K562 (cell line): ENCODE measurements at regions not wholly inside any gene's neighbourhood (a gene's known extent, or its start where the extent isn't known, plus 50 kb on each side); places are given as distances from the start of the nearest gene placed in this dataset.

Source experiments
- ATAC-seq: fragments of 200-7000 bp; cut with Tn5 transposase; 3 replicates; pipeline ENCODE4 v1.9.1; 2020; ENCODE audit warnings: moderate library complexity
- BruUV-seq: library from RNA; stranded (reverse); fragments of 400-500 nt; replicated peaks from 2 replicates; lab custom pipeline; 2021; lab: Mats Ljungman, UMichigan
- CTCF ChIA-PET: fragments of 300-600 bp; formaldehyde crosslinking; extraction: SDS; loops from one replicate; lab custom pipeline; 2021; ENCODE audit warnings: low intra/inter-chr PET ratio; lab: Yijun Ruan, JAX
- POLR2A ChIA-PET: fragments of 300-600, 350-650 bp; sonication (Branson Sonifier 250); formaldehyde crosslinking; extraction: SDS; loops from one replicate; lab custom pipeline; 2021; ENCODE audit warnings: antibody characterized with exemption, inconsistent platforms; lab: Yijun Ruan, JAX
- DNase-seq, 4 experiments: peaks; one replicate each; pipeline versions ENCODE4 v3.0.0 to v3.0.0-alpha.2; 2011 to 2018; ENCODE audit warnings: low spot score in 3 of 4, mixed read lengths in 3 of 4; ENCODE audit errors: extremely low read depth in 1 of 4
- FAIRE-seq: peaks from 2 replicates; lab custom pipeline; 2011; peaks lifted over from hg19 to GRCh38; lab: Jason Lieb, UNC
- H2AFZ ChIP-seq: 2 replicates; pipeline ENCODE4 v1.6.0; 2011; ENCODE audit warnings: low read depth, low read length, control low read depth, inconsistent platforms
- H3K27ac ChIP-seq: fragments of 200-600 bp; 3 replicates; pipeline ENCODE4 v1.8.0; 2011; ENCODE audit warnings: low read depth, mild to moderate bottlenecking, control low read depth, inconsistent platforms, low read length, moderate library complexity, mixed read lengths; ENCODE audit errors: extremely low read depth
- H3K27me3 ChIP-seq, 2 experiments: fragments of 300-600 bp in 1 of 2; 2 replicates in 1 of 2; 3 replicates in 1 of 2; pipeline versions ENCODE4 v1.6.0 to v1.8.0; 2011; ENCODE audit warnings: inconsistent platforms in 2 of 2, low read length in 2 of 2, mild to moderate bottlenecking in 1 of 2, mixed read lengths in 1 of 2, moderate library complexity in 1 of 2; ENCODE audit not compliant: control insufficient read depth in 2 of 2, insufficient read depth in 2 of 2
- H3K36me3 ChIP-seq: fragments of 300-600 bp; 3 replicates; pipeline ENCODE4 v1.8.0; 2011; ENCODE audit warnings: mild to moderate bottlenecking, low read length, inconsistent platforms; ENCODE audit not compliant: control insufficient read depth, insufficient read depth
- H3K4me1 ChIP-seq, 2 experiments: fragments of 200-600 bp in 1 of 2; replicated peaks in 1 of 2; 2 replicates in 1 of 2; 3 replicates in 1 of 2; pipeline versions ENCODE4 v1.5.1 to v1.8.0; 2011; ENCODE audit warnings: inconsistent platforms in 2 of 2, low read length in 2 of 2, mild to moderate bottlenecking in 1 of 2, mixed read lengths in 1 of 2, moderate library complexity in 1 of 2; ENCODE audit not compliant: control insufficient read depth in 2 of 2, insufficient read depth in 2 of 2
- H3K4me2 ChIP-seq: 2 replicates; pipeline ENCODE4 v1.6.1; 2011; ENCODE audit warnings: low read length, control low read depth, inconsistent platforms, mixed read lengths; ENCODE audit not compliant: insufficient read depth
- H3K4me3 ChIP-seq: fragments of 200-600 bp; sonication (generic), shearing (Covaris generic); 2 replicates; pipeline ENCODE4 v1.5.1; 2016; ENCODE audit warnings: control low read depth, inconsistent platforms
- H3K79me2 ChIP-seq: fragments of 200-600 bp; 3 replicates; pipeline ENCODE4 v1.8.0; 2011; ENCODE audit warnings: low read length, inconsistent platforms; ENCODE audit not compliant: control insufficient read depth, insufficient read depth
- H3K9ac ChIP-seq, 2 experiments: 2 replicates each; pipeline versions ENCODE4 v1.6.0 to v1.6.1; 2011; ENCODE audit warnings: low read depth in 2 of 2, low read length in 2 of 2, control low read depth in 1 of 2, inconsistent platforms in 1 of 2, mild to moderate bottlenecking in 1 of 2, mixed read lengths in 1 of 2; ENCODE audit not compliant: insufficient read depth in 1 of 2
- H3K9me1 ChIP-seq: one replicate; pipeline ENCODE4 v1.6.0; 2011; ENCODE audit warnings: inconsistent platforms, mild to moderate bottlenecking, low read length, moderate library complexity; ENCODE audit not compliant: control insufficient read depth, insufficient read depth
- H3K9me3 ChIP-seq: replicated peaks from 2 replicates; pipeline ENCODE4 v1.5.1; 2011; ENCODE audit warnings: low read depth, low read length, inconsistent platforms; ENCODE audit not compliant: control insufficient read depth, insufficient read depth
- H4K20me1 ChIP-seq: replicated peaks from 2 replicates; pipeline ENCODE4 v1.6.1; 2011; ENCODE audit warnings: low read length, inconsistent platforms, mixed read lengths; ENCODE audit not compliant: control insufficient read depth, insufficient read depth
- ELF1 ChIP-seq: fragments of 200-800 bp; sonication (Bioruptor generic); IDR thresholded peaks from 2 replicates; pipeline ENCODE4 v1.6.1; 2016; ENCODE audit warnings: missing genetic modification characterization, missing compliant biosample characterization
- KAT2B ChIP-seq: IDR thresholded peaks from one replicate; pipeline ENCODE4 v1.6.1; 2012; ENCODE audit warnings: low read depth, mild to moderate bottlenecking, control low read depth, inconsistent platforms, low read length, moderate library complexity
- NUFIP1 ChIP-seq: fragments of 450-650 bp; IDR thresholded peaks from 2 replicates; pipeline ENCODE4 v1.6.1; 2018; ENCODE audit not compliant: partially characterized antibody
- POLR3G ChIP-seq: IDR thresholded peaks from 2 replicates; pipeline ENCODE4 v1.6.1; 2011; ENCODE audit not compliant: insufficient read length, insufficient replicate concordance; ENCODE audit errors: extremely low read depth
- RBM39 ChIP-seq: fragments of 200-400 bp; formaldehyde crosslinking; optimal IDR thresholded peaks from 2 replicates; pipeline ENCODE3; 2018; ENCODE audit warnings: low read depth, low read length
- SAFB2 ChIP-seq: fragments of 200-400 bp; formaldehyde crosslinking; IDR thresholded peaks from 2 replicates; pipeline ENCODE4 v1.6.1; 2018; ENCODE audit warnings: borderline replicate concordance, low read length, low read depth, moderate library complexity; ENCODE audit not compliant: severe bottlenecking
- TBP ChIP-seq: optimal IDR thresholded peaks from 2 replicates; pipeline ENCODE3; 2011; ENCODE audit warnings: low read depth, low read length, improper control_type of control experiment
- WGBS: fragments of 100-300 bp; shearing (Covaris generic); methylation state at CpG from one replicate; pipeline ENCODE4 v1.1.6; 2016; ENCODE audit warnings: low coverage, mixed read lengths; ENCODE audit not compliant: insufficient coverage; ENCODE audit errors: missing lambda C conversion rate; 5-methylcytosine and 5-hydroxymethylcytosine counted together
- in situ Hi-C: fragments of 300-500 bp; cut with MboI; formaldehyde crosslinking; loops from 4 replicates; pipeline ENCODE4 v1.15.0; 2018; ENCODE audit warnings: inconsistent platforms, mixed read lengths
- intact Hi-C: fragments of 100-400 bp; cut with micrococcal nuclease; formaldehyde crosslinking; loops from 2 replicates; pipeline ENCODE4 v1.14.2; 2022
- TF ChIP-seq, protein P1 (sequence below): fragments of 250-450 bp; sonication (Bioruptor Pico); IDR thresholded peaks from 2 replicates; pipeline ENCODE4 v1.8.0; 2022; ENCODE audit warnings: inconsistent platforms
- TF ChIP-seq, protein P2 (sequence below), 2 experiments: fragments of 450-650 bp; conservative IDR thresholded peaks; 2 replicates each; pipeline ENCODE4 v1.6.1; 2017; ENCODE audit warnings: mild to moderate bottlenecking in 2 of 2, moderate library complexity in 2 of 2
- TF ChIP-seq, protein P3 (sequence below): sonication (generic); formaldehyde crosslinking; IDR thresholded peaks from 2 replicates; pipeline ENCODE4 v1.8.1; 2023; ENCODE audit warnings: missing genetic modification reagents, mild to moderate bottlenecking, borderline replicate concordance
- TF ChIP-seq, protein P4 (sequence below): fragments of 250-450 bp; sonication (Bioruptor Pico); IDR thresholded peaks from 2 replicates; pipeline ENCODE4 v1.8.0; 2021; ENCODE audit warnings: moderate library complexity, mild to moderate bottlenecking, inconsistent platforms

DNA sequence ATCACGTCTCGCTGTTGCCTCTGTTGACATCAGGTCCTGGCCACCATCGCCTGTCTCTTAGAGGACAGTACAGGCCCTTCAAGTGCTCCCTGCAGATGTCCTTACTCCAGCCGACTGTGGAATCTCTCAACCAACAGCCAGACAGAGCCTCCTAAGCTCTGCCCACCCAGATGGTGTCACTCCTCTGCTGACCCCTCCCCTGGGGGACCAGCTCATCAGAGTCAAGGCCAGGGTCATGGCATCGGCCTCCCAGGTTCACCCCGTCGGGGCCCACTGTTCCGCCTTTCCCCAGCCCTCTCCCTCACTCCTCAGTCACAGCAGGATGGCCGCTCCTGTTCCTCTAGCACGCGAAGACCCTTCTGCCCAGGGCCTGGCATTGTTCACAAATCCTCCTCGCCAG lies 157.3 kb upstream of the TMEM132C start:
- H3K9me3 ChIP-seq: no peaks in the 10 kb centered on the region
- no peaks in the 10 kb centered on the region for H3K9me1 ChIP-seq
- no peak overlapping the region for H3K4me2 ChIP-seq
- in situ Hi-C loops: no loop called here
- H3K27me3 ChIP-seq: no peaks in the 10 kb centered on the region
- no peak for FAIRE-seq
- H3K9ac ChIP-seq: no peak overlapping the region
- no peak for DNase-seq
- no peak for ATAC-seq
- intact Hi-C loops: no loop called here
- no TSS peak for BruUV-seq
- H3K4me1 ChIP-seq: no peaks in the 10 kb centered on the region
- POLR2A ChIA-PET: no interaction called here
- TF ChIP-seq NUFIP1 (no peak), TBP (no peak), SAFB2 (no peak), ELF1 (tag) (no peak), POLR3G (no peak), KAT2B (no peak), RBM39 (no peak)
- TF ChIP-seq, protein P1, sequence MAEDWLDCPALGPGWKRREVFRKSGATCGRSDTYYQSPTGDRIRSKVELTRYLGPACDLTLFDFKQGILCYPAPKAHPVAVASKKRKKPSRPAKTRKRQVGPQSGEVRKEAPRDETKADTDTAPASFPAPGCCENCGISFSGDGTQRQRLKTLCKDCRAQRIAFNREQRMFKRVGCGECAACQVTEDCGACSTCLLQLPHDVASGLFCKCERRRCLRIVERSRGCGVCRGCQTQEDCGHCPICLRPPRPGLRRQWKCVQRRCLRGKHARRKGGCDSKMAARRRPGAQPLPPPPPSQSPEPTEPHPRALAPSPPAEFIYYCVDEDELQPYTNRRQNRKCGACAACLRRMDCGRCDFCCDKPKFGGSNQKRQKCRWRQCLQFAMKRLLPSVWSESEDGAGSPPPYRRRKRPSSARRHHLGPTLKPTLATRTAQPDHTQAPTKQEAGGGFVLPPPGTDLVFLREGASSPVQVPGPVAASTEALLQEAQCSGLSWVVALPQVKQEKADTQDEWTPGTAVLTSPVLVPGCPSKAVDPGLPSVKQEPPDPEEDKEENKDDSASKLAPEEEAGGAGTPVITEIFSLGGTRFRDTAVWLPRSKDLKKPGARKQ: no peak
- TF ChIP-seq, protein P2, sequence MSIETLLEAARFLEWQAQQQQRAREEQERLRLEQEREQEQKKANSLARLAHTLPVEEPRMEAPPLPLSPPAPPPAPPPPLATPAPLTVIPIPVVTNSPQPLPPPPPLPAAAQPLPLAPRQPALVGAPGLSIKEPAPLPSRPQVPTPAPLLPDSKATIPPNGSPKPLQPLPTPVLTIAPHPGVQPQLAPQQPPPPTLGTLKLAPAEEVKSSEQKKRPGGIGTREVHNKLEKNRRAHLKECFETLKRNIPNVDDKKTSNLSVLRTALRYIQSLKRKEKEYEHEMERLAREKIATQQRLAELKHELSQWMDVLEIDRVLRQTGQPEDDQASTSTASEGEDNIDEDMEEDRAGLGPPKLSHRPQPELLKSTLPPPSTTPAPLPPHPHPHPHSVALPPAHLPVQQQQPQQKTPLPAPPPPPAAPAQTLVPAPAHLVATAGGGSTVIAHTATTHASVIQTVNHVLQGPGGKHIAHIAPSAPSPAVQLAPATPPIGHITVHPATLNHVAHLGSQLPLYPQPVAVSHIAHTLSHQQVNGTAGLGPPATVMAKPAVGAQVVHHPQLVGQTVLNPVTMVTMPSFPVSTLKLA (conservative IDR thresholded peaks at IDR 0.05): no peak
- TF ChIP-seq, protein P3, sequence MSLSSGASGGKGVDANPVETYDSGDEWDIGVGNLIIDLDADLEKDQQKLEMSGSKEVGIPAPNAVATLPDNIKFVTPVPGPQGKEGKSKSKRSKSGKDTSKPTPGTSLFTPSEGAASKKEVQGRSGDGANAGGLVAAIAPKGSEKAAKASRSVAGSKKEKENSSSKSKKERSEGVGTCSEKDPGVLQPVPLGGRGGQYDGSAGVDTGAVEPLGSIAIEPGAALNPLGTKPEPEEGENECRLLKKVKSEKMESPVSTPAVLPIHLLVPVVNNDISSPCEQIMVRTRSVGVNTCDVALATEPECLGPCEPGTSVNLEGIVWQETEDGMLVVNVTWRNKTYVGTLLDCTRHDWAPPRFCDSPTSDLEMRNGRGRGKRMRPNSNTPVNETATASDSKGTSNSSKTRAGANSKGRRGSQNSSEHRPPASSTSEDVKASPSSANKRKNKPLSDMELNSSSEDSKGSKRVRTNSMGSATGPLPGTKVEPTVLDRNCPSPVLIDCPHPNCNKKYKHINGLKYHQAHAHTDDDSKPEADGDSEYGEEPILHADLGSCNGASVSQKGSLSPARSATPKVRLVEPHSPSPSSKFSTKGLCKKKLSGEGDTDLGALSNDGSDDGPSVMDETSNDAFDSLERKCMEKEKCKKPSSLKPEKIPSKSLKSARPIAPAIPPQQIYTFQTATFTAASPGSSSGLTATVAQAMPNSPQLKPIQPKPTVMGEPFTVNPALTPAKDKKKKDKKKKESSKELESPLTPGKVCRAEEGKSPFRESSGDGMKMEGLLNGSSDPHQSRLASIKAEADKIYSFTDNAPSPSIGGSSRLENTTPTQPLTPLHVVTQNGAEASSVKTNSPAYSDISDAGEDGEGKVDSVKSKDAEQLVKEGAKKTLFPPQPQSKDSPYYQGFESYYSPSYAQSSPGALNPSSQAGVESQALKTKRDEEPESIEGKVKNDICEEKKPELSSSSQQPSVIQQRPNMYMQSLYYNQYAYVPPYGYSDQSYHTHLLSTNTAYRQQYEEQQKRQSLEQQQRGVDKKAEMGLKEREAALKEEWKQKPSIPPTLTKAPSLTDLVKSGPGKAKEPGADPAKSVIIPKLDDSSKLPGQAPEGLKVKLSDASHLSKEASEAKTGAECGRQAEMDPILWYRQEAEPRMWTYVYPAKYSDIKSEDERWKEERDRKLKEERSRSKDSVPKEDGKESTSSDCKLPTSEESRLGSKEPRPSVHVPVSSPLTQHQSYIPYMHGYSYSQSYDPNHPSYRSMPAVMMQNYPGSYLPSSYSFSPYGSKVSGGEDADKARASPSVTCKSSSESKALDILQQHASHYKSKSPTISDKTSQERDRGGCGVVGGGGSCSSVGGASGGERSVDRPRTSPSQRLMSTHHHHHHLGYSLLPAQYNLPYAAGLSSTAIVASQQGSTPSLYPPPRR (CRISPR knock-in tag): no peak
- TF ChIP-seq, protein P4, sequence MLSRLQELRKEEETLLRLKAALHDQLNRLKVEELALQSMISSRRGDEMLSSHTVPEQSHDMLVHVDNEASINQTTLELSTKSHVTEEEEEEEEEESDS (CRISPR knock-in tag): no peak
- TF ChIP-seq, all 486 proteins: peak for 0
- WGBS: 1% methylated on average over 8 of the region's 12 CpGs
- no peaks in the 10 kb centered on the region for H3K36me3 ChIP-seq
- CTCF ChIA-PET: no interaction called here
- H3K4me3 ChIP-seq: no peak overlapping the region
- no peak overlapping the region for H3K27ac ChIP-seq
- no peak overlapping the region for H2AFZ ChIP-seq
- H4K20me1 ChIP-seq: no peaks in the 10 kb centered on the region
- H3K79me2 ChIP-seq: no peaks in the 10 kb centered on the region
